ENCODE measurements at regions not wholly inside any gene's neighbourhood (a gene's known extent, or its start where the extent isn't known, plus 50 kb on each side); places are given as distances from the start of the nearest gene placed in this dataset.
A peak's percentile ranks its signal among the peaks of the same experiment; 100 is the strongest.

DNA sequence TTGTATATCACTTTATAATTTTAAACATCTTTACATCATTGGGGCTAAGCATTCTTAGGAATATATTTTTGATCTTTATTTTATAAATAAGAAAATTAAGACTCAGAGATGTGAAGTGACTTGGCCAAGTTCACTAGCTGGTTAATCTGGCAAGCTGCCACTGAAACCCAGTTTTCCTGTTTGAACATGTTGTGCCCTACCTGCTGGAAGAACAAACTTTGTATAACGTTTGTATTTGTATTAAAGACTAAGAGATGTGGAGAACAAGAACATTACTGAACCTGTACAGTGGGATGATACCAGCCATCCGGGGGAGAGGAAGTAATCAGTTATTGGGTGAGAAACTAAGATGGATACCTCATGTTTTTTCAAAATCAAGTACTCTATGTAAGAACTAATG lies 77.2 kb upstream of the SIPA1L2 start:
- Histone ChIP-seq H3K27me3 (ENCODE audit: control insufficient read depth in 4 of 4, insufficient read depth in 4 of 4, low read length in 3 of 4) (no peaks in the 10 kb centered on the region), H3K4me3 (ENCODE audit: low read depth in 1 of 3, low read length in 3 of 3) (no peak overlapping the region), H3K9ac (ENCODE audit: low read depth in 1 of 2, low read length in 2 of 2) (no peak overlapping the region), H3K27ac (ENCODE audit: low read depth in 1 of 2, low read length in 2 of 2) (no peak overlapping the region), H3K4me1 (ENCODE audit: control insufficient read depth in 4 of 4, insufficient read depth in 4 of 4, low read length in 3 of 4) (peaks cover 0 to 15% (median 10%) of the 10 kb centered on the region in 4 donors), H3K9me3 (ENCODE audit: control insufficient read depth in 4 of 4, low read length in 3 of 4) (no peaks in the 10 kb centered on the region), H3K36me3 (ENCODE audit: control insufficient read depth in 4 of 4, insufficient read depth in 3 of 4, low read depth in 1 of 4, low read length in 3 of 4) (no peaks in the 10 kb centered on the region)
- DNase-seq (ENCODE audit: low spot score) = no peak
- 35% methylated on average over 2 of the region's 2 CpGs for WGBS
- no peak for TF ChIP-seq EGR1 (IDR thresholded peaks at IDR 0.05; ENCODE audit: low read depth in 2 of 2)
- TF ChIP-seq RXRA (IDR thresholded peaks at IDR 0.05) = peak in 1 of 2 donors; percentile 3
- peak in 1 of 2 donors; percentile 13 for TF ChIP-seq RAD21 (IDR thresholded peaks at IDR 0.05)
- TF ChIP-seq FOXA2 (IDR thresholded peaks at IDR 0.05) = no peak
- no peak for TF ChIP-seq HNF4A (conservative IDR thresholded peaks at IDR 0.05)

DNA sequence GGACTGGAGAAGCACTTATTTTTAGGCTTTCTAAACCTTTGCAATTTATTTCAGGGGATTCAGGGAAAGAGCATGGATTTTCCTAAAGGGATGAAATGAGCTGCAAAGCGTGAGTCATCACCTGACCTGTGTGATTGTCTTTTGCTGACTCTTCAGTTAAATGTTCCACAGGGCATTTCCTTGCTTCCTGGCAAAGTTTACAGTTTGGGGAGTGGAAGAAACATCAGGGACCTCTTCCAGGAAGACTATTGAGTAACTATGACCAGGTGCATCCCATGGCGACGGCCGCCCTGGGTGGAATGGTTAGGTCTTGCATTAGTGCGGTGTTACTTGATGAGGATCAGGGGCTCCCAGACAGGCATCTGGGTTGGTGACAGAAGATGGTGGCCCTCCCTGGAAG lies 79.5 kb upstream of the SIPA1L2 start:
- no peaks in the 10 kb centered on the region for H3K27me3 ChIP-seq (ENCODE audit: control insufficient read depth in 4 of 4, insufficient read depth in 4 of 4, low read length in 3 of 4)
- H3K36me3 ChIP-seq (ENCODE audit: control insufficient read depth in 4 of 4, insufficient read depth in 3 of 4, low read depth in 1 of 4, low read length in 3 of 4) = no peaks in the 10 kb centered on the region
- DNase-seq (ENCODE audit: low spot score) = no peak
- peaks cover 0 to 11% (median 5%) of the 10 kb centered on the region in 4 donors for H3K4me1 ChIP-seq (ENCODE audit: control insufficient read depth in 4 of 4, insufficient read depth in 4 of 4, low read length in 3 of 4)
- TF ChIP-seq, protein P1, sequence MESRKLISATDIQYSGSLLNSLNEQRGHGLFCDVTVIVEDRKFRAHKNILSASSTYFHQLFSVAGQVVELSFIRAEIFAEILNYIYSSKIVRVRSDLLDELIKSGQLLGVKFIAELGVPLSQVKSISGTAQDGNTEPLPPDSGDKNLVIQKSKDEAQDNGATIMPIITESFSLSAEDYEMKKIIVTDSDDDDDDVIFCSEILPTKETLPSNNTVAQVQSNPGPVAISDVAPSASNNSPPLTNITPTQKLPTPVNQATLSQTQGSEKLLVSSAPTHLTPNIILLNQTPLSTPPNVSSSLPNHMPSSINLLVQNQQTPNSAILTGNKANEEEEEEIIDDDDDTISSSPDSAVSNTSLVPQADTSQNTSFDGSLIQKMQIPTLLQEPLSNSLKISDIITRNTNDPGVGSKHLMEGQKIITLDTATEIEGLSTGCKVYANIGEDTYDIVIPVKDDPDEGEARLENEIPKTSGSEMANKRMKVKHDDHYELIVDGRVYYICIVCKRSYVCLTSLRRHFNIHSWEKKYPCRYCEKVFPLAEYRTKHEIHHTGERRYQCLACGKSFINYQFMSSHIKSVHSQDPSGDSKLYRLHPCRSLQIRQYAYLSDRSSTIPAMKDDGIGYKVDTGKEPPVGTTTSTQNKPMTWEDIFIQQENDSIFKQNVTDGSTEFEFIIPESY (IDR thresholded peaks at IDR 0.05) = no peak
- peak; percentile 57 to 88 for TF ChIP-seq JUND (IDR thresholded peaks at IDR 0.05)
- peak; percentile 31 to 38 for TF ChIP-seq HNF4A (conservative IDR thresholded peaks at IDR 0.05)
- peak; percentile 19 for TF ChIP-seq SP1 (IDR thresholded peaks at IDR 0.05)
- TF ChIP-seq, protein P2, sequence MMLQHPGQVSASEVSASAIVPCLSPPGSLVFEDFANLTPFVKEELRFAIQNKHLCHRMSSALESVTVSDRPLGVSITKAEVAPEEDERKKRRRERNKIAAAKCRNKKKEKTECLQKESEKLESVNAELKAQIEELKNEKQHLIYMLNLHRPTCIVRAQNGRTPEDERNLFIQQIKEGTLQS (IDR thresholded peaks at IDR 0.05) = peak; percentile 26
- TF ChIP-seq YY1 (IDR thresholded peaks at IDR 0.05) = no peak
- TF ChIP-seq, protein P3, sequence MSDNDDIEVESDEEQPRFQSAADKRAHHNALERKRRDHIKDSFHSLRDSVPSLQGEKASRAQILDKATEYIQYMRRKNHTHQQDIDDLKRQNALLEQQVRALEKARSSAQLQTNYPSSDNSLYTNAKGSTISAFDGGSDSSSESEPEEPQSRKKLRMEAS (IDR thresholded peaks at IDR 0.05) = peak; percentile 56
- TF ChIP-seq RAD21 (IDR thresholded peaks at IDR 0.05) = peak in 1 of 2 donors; percentile 10
- TF ChIP-seq RXRA (IDR thresholded peaks at IDR 0.05) = peak; percentile 10 to 50
- H3K9me3 ChIP-seq (ENCODE audit: control insufficient read depth in 4 of 4, low read length in 3 of 4) = no peaks in the 10 kb centered on the region
- no peak overlapping the region for H3K4me3 ChIP-seq (ENCODE audit: low read depth in 1 of 3, low read length in 3 of 3)
- no peak overlapping the region for H3K9ac ChIP-seq (ENCODE audit: low read depth in 1 of 2, low read length in 2 of 2)
- H3K27ac ChIP-seq (ENCODE audit: low read depth in 1 of 2, low read length in 2 of 2) = no peak overlapping the region
- WGBS = 70% methylated on average over 5 of the region's 5 CpGs

- Histone ChIP-seq H3K27me3 (ENCODE audit: control insufficient read depth in 4 of 4, insufficient read depth in 4 of 4, low read length in 3 of 4) (no peaks in the 10 kb centered on the region), H3K36me3 (ENCODE audit: control insufficient read depth in 4 of 4, insufficient read depth in 3 of 4, low read depth in 1 of 4, low read length in 3 of 4) (no peaks in the 10 kb centered on the region), H3K27ac (ENCODE audit: low read depth in 1 of 2, low read length in 2 of 2) (no peak overlapping the region), H3K4me1 (ENCODE audit: control insufficient read depth in 4 of 4, insufficient read depth in 4 of 4, low read length in 3 of 4) (peaks cover 0 to 4% (median 0%) of the 10 kb centered on the region in 4 donors), H3K9me3 (ENCODE audit: control insufficient read depth in 4 of 4, low read length in 3 of 4) (no peaks in the 10 kb centered on the region), H3K4me3 (ENCODE audit: low read depth in 1 of 3, low read length in 3 of 3) (no peak overlapping the region), H3K9ac (ENCODE audit: low read depth in 1 of 2, low read length in 2 of 2) (no peak overlapping the region)
- TF ChIP-seq, protein P2 (IDR thresholded peaks at IDR 0.05) = no peak
- TF ChIP-seq YY1 (IDR thresholded peaks at IDR 0.05) = no peak
- no peak for TF ChIP-seq GABPA (IDR thresholded peaks at IDR 0.05 in 1 of 2, conservative IDR thresholded peaks at IDR 0.05 in 1 of 2)
- WGBS = 91% methylated on average over 6 of the region's 6 CpGs
- no peak for DNase-seq (ENCODE audit: low spot score)
These were observed 82.1 kb upstream of the SIPA1L2 start for GRCh38 chr1:232711996-232712395.

All from liver (tissue), 7 donors.